WTC11 (cell line): ENCODE measurements at regions not wholly inside any gene's neighbourhood (a gene's known extent, or its start where the extent isn't known, plus 50 kb on each side); places are given as distances from the start of the nearest gene placed in this dataset.

Experiments used
- ATAC-seq: fragments of 200-7000 bp; cut with Tn5 transposase; 2 replicates; pipeline ENCODE4 v1.10.0; 2021; ENCODE audit warnings: mild to moderate bottlenecking, moderate library complexity
- CTCF ChIA-PET: fragments of 300-600 bp; sonication (Branson Sonifier 250); formaldehyde crosslinking; loops from one replicate; lab custom pipeline; 2021; ENCODE audit warnings: antibody characterized with exemption; lab: Charles Lee
- POLR2A ChIA-PET: fragments of 350-600 bp; sonication (Branson Sonifier 250); formaldehyde crosslinking; loops from one replicate; lab custom pipeline; 2021; ENCODE audit warnings: antibody characterized with exemption; lab: Charles Lee
- DNase-seq: peaks from one replicate; pipeline ENCODE4 v3.0.0; 2021; ENCODE audit warnings: low spot score
- H3K27ac Mint-ChIP-seq: 2 replicates; pipeline ENCODE4 v1.8.0; 2021; ENCODE audit warnings: mixed read lengths
- H3K27me3 Mint-ChIP-seq: 2 replicates; pipeline ENCODE4 v1.8.0; 2021; ENCODE audit warnings: low read depth, mild to moderate bottlenecking, moderate library complexity, mixed read lengths
- H3K36me3 Mint-ChIP-seq: 2 replicates; pipeline ENCODE4 v1.8.0; 2021; ENCODE audit warnings: mixed read lengths
- H3K4me1 Mint-ChIP-seq: 2 replicates; pipeline ENCODE4 v1.8.0; 2022; ENCODE audit warnings: mixed read lengths
- H3K4me3 Mint-ChIP-seq: 2 replicates; pipeline ENCODE4 v1.8.0; 2021; ENCODE audit warnings: mild to moderate bottlenecking, moderate library complexity, mixed read lengths
- H3K9me3 Mint-ChIP-seq: 2 replicates; pipeline ENCODE4 v1.8.0; 2021; ENCODE audit warnings: mixed read lengths
- CREM ChIP-seq: sonication (generic); formaldehyde crosslinking; IDR thresholded peaks from 2 replicates; pipeline ENCODE4 v1.8.1; 2022; ENCODE audit warnings: mild to moderate bottlenecking, missing genetic modification reagents, moderate library complexity
- NR3C1 ChIP-seq: sonication (generic); formaldehyde crosslinking; conservative IDR thresholded peaks from 2 replicates; pipeline ENCODE4 v1.8.1; 2023; ENCODE audit warnings: low read depth, mild to moderate bottlenecking, missing genetic modification reagents
- RORB ChIP-seq: fragments of 250-450 bp; sonication (Bioruptor Pico); IDR thresholded peaks from 2 replicates; pipeline ENCODE4 v1.9.0; 2021; ENCODE audit warnings: mild to moderate bottlenecking
- SMAD4 ChIP-seq: sonication (generic); formaldehyde crosslinking; IDR thresholded peaks from 2 replicates; pipeline ENCODE4 v1.8.0; 2022; ENCODE audit warnings: mild to moderate bottlenecking, missing genetic modification reagents
- SP1 ChIP-seq: sonication (generic); formaldehyde crosslinking; conservative IDR thresholded peaks from 2 replicates; pipeline ENCODE4 v1.8.1; 2022; ENCODE audit warnings: missing genetic modification reagents
- ZBTB21 ChIP-seq: sonication (generic); formaldehyde crosslinking; IDR thresholded peaks from 2 replicates; pipeline ENCODE4 v1.8.1; 2023; ENCODE audit warnings: mild to moderate bottlenecking, missing genetic modification reagents, borderline replicate concordance
- ZNF317 ChIP-seq: sonication (generic); formaldehyde crosslinking; IDR thresholded peaks from 2 replicates; pipeline ENCODE4 v1.8.1; 2023; ENCODE audit warnings: low read depth, mild to moderate bottlenecking, moderate library complexity, missing genetic modification reagents, borderline replicate concordance
- ZNF396 ChIP-seq: fragments of 250-450 bp; sonication (Bioruptor Pico); IDR thresholded peaks from 2 replicates; pipeline ENCODE4 v1.8.0; 2021; ENCODE audit warnings: mild to moderate bottlenecking, moderate library complexity, borderline replicate concordance
- TF ChIP-seq, protein P1 (sequence below): fragments of 250-450 bp; sonication (Bioruptor Pico); IDR thresholded peaks from 2 replicates; pipeline ENCODE4 v1.8.0; 2021; ENCODE audit warnings: mild to moderate bottlenecking
- TF ChIP-seq, protein P2 (sequence below): sonication (generic); formaldehyde crosslinking; IDR thresholded peaks from 2 replicates; pipeline ENCODE4 v1.8.1; 2022; ENCODE audit warnings: low read depth, mild to moderate bottlenecking, moderate library complexity, missing genetic modification reagents, borderline replicate concordance
- TF ChIP-seq, protein P3 (sequence below): sonication (generic); formaldehyde crosslinking; IDR thresholded peaks from 2 replicates; pipeline ENCODE4 v1.8.1; 2023; ENCODE audit warnings: mild to moderate bottlenecking, missing genetic modification reagents, moderate library complexity
- TF ChIP-seq, protein P4 (sequence below): fragments of 250-450 bp; sonication (Bioruptor Pico); IDR thresholded peaks from 2 replicates; pipeline ENCODE4 v1.9.0; 2021; ENCODE audit warnings: mild to moderate bottlenecking, borderline replicate concordance
- TF ChIP-seq, protein P5 (sequence below): sonication (generic); formaldehyde crosslinking; IDR thresholded peaks from 2 replicates; pipeline ENCODE4 v1.8.1; 2023; ENCODE audit warnings: mild to moderate bottlenecking, moderate library complexity, missing genetic modification reagents
- TF ChIP-seq, protein P6 (sequence below): sonication (generic); formaldehyde crosslinking; IDR thresholded peaks from 2 replicates; pipeline ENCODE4 v1.8.0; 2022; ENCODE audit warnings: mild to moderate bottlenecking, missing genetic modification reagents
- TF ChIP-seq, protein P7 (sequence below): sonication (generic); formaldehyde crosslinking; conservative IDR thresholded peaks from 2 replicates; pipeline ENCODE4 v1.8.1; 2022; ENCODE audit warnings: mild to moderate bottlenecking, missing genetic modification reagents
- TF ChIP-seq, protein P8 (sequence below): sonication (generic); formaldehyde crosslinking; IDR thresholded peaks from 2 replicates; pipeline ENCODE4 v1.8.0; 2022; ENCODE audit warnings: mild to moderate bottlenecking, missing genetic modification reagents
- TF ChIP-seq, protein P9 (sequence below): fragments of 250-450 bp; sonication (Bioruptor Pico); IDR thresholded peaks from 2 replicates; pipeline ENCODE4 v1.9.0; 2021; ENCODE audit warnings: mild to moderate bottlenecking

DNA sequence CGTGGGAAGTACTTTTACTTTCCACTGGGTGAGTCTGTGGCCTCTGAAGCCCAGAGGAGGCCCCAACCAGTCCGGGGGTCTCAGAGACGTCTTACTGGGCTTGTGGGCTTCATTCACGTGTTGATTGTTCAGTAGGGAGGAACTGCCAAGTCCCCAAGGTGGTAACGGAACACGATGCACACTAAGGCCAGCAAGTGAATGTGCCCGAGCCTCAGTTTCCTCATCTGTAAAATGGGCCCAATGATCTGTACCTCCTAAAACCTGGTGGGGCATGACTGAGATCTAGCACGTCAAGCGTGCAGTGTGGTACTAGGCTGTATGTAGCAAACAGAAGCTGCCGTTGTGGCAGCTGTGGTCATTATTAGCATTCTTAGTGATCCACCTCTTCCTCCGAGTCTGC, 499.1 kb downstream of the MN1 start:
- Mint-ChIP-seq H3K27me3 (peaks cover 11% of the 10 kb centered on the region), H3K4me1 (peaks cover 30% of the 10 kb centered on the region), H3K27ac (no peak overlapping the region), H3K4me3 (no peak overlapping the region), H3K9me3 (0 out of 2 replicates have a peak, but pooled peaks cover 3% of the 10 kb centered on the region), H3K36me3 (no peaks in the 10 kb centered on the region)
- CTCF ChIA-PET, result no interaction called here
- TF ChIP-seq CREM, result no peak
- no peak for TF ChIP-seq ZBTB21
- TF ChIP-seq, protein P1, sequence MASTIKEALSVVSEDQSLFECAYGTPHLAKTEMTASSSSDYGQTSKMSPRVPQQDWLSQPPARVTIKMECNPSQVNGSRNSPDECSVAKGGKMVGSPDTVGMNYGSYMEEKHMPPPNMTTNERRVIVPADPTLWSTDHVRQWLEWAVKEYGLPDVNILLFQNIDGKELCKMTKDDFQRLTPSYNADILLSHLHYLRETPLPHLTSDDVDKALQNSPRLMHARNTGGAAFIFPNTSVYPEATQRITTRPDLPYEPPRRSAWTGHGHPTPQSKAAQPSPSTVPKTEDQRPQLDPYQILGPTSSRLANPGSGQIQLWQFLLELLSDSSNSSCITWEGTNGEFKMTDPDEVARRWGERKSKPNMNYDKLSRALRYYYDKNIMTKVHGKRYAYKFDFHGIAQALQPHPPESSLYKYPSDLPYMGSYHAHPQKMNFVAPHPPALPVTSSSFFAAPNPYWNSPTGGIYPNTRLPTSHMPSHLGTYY, result no peak
- TF ChIP-seq SMAD4 (CRISPR knock-in tag), result no peak
- no peak for TF ChIP-seq NR3C1 (CRISPR knock-in tag)
- ATAC-seq (no peak), DNase-seq (no peak)
- POLR2A ChIA-PET, result no interaction called here

DNA sequence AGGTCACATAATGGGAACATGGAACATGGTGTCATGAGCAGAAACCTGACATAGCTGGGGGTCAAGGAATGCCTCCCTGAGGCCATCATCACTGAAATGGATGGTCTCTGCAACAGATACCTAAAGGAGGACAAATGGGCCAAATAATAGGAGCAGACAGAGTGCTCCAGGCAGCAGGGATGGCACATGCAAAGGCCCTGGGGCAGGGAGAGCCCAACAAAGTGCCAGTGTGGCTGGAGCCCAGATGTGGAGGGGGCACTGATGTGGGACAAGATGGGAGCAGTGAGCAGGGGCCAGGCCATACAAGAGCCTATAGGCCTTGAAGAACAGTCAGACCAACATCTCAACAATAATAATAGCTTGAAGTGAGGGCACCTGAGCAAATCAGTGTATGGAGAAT, 497.8 kb downstream of the MN1 start:
- Mint-ChIP-seq H3K36me3 (no peaks in the 10 kb centered on the region), H3K27me3 (peaks cover 7% of the 10 kb centered on the region), H3K27ac (no peak overlapping the region), H3K4me1 (peaks cover 17% of the 10 kb centered on the region), H3K9me3 (peaks cover 3% of the 10 kb centered on the region; the same call in 1 of the 2 replicates), H3K4me3 (no peak overlapping the region)
- DNase-seq (no peak), ATAC-seq (no peak)
- no peak for TF ChIP-seq ZNF396 (CRISPR knock-in tag)
- no peak for TF ChIP-seq SP1 (CRISPR knock-in tag)
- TF ChIP-seq, protein P2, sequence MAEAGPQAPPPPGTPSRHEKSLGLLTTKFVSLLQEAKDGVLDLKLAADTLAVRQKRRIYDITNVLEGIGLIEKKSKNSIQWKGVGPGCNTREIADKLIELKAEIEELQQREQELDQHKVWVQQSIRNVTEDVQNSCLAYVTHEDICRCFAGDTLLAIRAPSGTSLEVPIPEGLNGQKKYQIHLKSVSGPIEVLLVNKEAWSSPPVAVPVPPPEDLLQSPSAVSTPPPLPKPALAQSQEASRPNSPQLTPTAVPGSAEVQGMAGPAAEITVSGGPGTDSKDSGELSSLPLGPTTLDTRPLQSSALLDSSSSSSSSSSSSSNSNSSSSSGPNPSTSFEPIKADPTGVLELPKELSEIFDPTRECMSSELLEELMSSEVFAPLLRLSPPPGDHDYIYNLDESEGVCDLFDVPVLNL (CRISPR knock-in tag), result no peak
- TF ChIP-seq, protein P3, sequence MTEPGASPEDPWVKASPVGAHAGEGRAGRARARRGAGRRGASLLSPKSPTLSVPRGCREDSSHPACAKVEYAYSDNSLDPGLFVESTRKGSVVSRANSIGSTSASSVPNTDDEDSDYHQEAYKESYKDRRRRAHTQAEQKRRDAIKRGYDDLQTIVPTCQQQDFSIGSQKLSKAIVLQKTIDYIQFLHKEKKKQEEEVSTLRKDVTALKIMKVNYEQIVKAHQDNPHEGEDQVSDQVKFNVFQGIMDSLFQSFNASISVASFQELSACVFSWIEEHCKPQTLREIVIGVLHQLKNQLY, result no peak
- no peak for TF ChIP-seq RORB (CRISPR knock-in tag)
- TF ChIP-seq, protein P4, sequence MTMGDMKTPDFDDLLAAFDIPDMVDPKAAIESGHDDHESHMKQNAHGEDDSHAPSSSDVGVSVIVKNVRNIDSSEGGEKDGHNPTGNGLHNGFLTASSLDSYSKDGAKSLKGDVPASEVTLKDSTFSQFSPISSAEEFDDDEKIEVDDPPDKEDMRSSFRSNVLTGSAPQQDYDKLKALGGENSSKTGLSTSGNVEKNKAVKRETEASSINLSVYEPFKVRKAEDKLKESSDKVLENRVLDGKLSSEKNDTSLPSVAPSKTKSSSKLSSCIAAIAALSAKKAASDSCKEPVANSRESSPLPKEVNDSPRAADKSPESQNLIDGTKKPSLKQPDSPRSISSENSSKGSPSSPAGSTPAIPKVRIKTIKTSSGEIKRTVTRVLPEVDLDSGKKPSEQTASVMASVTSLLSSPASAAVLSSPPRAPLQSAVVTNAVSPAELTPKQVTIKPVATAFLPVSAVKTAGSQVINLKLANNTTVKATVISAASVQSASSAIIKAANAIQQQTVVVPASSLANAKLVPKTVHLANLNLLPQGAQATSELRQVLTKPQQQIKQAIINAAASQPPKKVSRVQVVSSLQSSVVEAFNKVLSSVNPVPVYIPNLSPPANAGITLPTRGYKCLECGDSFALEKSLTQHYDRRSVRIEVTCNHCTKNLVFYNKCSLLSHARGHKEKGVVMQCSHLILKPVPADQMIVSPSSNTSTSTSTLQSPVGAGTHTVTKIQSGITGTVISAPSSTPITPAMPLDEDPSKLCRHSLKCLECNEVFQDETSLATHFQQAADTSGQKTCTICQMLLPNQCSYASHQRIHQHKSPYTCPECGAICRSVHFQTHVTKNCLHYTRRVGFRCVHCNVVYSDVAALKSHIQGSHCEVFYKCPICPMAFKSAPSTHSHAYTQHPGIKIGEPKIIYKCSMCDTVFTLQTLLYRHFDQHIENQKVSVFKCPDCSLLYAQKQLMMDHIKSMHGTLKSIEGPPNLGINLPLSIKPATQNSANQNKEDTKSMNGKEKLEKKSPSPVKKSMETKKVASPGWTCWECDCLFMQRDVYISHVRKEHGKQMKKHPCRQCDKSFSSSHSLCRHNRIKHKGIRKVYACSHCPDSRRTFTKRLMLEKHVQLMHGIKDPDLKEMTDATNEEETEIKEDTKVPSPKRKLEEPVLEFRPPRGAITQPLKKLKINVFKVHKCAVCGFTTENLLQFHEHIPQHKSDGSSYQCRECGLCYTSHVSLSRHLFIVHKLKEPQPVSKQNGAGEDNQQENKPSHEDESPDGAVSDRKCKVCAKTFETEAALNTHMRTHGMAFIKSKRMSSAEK, result no peak
- ChIA-PET POLR2A (no interaction called here), CTCF (no interaction called here)

DNA sequence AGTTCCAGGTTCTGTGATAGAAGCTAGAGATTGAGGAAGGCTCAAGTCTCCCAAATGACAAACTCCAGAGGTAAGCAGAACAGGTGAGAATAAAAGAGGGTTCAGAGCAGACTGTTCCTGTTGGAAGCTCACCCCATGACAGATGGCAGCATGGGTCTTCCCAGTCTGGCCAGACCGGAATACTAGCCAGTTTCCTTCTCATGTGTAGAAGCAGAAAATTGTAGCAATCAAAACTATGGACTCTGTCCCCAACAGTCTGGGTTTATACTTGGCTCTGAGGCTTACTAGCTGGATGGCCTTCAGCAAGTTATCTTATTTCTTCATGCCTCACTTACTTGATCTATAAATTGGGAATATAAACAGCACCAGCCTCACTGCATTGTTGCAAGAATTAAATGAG, 494.8 kb downstream of the MN1 start:
- no peak overlapping the region for H3K27ac Mint-ChIP-seq
- DNase-seq (no peak), ATAC-seq (no peak)
- H3K4me3 Mint-ChIP-seq, result no peak overlapping the region
- peaks cover 6% of the 10 kb centered on the region for H3K27me3 Mint-ChIP-seq
- ChIA-PET CTCF (no interaction called here), POLR2A (no interaction called here)
- H3K36me3 Mint-ChIP-seq, result no peaks in the 10 kb centered on the region
- peaks cover 3% of the 10 kb centered on the region; the same call in 1 of the 2 replicates for H3K9me3 Mint-ChIP-seq
- peaks cover 4% of the 10 kb centered on the region; the same call in 1 of the 2 replicates for H3K4me1 Mint-ChIP-seq
- TF ChIP-seq, protein P5, sequence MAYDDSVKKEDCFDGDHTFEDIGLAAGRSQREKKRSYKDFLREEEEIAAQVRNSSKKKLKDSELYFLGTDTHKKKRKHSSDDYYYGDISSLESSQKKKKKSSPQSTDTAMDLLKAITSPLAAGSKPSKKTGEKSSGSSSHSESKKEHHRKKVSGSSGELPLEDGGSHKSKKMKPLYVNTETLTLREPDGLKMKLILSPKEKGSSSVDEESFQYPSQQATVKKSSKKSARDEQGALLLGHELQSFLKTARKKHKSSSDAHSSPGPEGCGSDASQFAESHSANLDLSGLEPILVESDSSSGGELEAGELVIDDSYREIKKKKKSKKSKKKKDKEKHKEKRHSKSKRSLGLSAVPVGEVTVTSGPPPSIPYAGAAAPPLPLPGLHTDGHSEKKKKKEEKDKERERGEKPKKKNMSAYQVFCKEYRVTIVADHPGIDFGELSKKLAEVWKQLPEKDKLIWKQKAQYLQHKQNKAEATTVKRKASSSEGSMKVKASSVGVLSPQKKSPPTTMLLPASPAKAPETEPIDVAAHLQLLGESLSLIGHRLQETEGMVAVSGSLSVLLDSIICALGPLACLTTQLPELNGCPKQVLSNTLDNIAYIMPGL (CRISPR knock-in tag), result no peak
- TF ChIP-seq NR3C1 (CRISPR knock-in tag) (no peak), ZNF317 (CRISPR knock-in tag) (no peak)
- TF ChIP-seq, protein P6, sequence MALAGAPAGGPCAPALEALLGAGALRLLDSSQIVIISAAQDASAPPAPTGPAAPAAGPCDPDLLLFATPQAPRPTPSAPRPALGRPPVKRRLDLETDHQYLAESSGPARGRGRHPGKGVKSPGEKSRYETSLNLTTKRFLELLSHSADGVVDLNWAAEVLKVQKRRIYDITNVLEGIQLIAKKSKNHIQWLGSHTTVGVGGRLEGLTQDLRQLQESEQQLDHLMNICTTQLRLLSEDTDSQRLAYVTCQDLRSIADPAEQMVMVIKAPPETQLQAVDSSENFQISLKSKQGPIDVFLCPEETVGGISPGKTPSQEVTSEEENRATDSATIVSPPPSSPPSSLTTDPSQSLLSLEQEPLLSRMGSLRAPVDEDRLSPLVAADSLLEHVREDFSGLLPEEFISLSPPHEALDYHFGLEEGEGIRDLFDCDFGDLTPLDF (CRISPR knock-in tag), result no peak
- TF ChIP-seq, protein P7, sequence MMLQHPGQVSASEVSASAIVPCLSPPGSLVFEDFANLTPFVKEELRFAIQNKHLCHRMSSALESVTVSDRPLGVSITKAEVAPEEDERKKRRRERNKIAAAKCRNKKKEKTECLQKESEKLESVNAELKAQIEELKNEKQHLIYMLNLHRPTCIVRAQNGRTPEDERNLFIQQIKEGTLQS (CRISPR knock-in tag), result no peak
- TF ChIP-seq, protein P3, result no peak
- TF ChIP-seq, protein P8, sequence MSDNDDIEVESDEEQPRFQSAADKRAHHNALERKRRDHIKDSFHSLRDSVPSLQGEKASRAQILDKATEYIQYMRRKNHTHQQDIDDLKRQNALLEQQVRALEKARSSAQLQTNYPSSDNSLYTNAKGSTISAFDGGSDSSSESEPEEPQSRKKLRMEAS (CRISPR knock-in tag), result no peak
- TF ChIP-seq, protein P9, sequence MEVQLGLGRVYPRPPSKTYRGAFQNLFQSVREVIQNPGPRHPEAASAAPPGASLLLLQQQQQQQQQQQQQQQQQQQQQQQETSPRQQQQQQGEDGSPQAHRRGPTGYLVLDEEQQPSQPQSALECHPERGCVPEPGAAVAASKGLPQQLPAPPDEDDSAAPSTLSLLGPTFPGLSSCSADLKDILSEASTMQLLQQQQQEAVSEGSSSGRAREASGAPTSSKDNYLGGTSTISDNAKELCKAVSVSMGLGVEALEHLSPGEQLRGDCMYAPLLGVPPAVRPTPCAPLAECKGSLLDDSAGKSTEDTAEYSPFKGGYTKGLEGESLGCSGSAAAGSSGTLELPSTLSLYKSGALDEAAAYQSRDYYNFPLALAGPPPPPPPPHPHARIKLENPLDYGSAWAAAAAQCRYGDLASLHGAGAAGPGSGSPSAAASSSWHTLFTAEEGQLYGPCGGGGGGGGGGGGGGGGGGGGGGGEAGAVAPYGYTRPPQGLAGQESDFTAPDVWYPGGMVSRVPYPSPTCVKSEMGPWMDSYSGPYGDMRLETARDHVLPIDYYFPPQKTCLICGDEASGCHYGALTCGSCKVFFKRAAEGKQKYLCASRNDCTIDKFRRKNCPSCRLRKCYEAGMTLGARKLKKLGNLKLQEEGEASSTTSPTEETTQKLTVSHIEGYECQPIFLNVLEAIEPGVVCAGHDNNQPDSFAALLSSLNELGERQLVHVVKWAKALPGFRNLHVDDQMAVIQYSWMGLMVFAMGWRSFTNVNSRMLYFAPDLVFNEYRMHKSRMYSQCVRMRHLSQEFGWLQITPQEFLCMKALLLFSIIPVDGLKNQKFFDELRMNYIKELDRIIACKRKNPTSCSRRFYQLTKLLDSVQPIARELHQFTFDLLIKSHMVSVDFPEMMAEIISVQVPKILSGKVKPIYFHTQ, result no peak
